Endothelial cell of umbilical vein (primary cell): ENCODE measurements at regions not wholly inside any gene's neighbourhood (a gene's known extent, or its start where the extent isn't known, plus 50 kb on each side); places are given as distances from the start of the nearest gene placed in this dataset.

Source experiments
- EZH2 ChIP-seq: IDR thresholded peaks from 2 replicates; pipeline ENCODE4 v1.6.1; 2012; ENCODE audit warnings: borderline replicate concordance, low read depth, mild to moderate bottlenecking, moderate library complexity, low read length, inconsistent platforms; ENCODE audit not compliant: severe bottlenecking
- MYC ChIP-seq: IDR thresholded peaks from one replicate; pipeline ENCODE4 v1.6.1; 2011; ENCODE audit warnings: mild to moderate bottlenecking, low read depth, low read length
- POLR2A ChIP-seq: IDR thresholded peaks from 2 replicates; pipeline ENCODE4 v1.6.1; 2012; ENCODE audit warnings: low read depth, mild to moderate bottlenecking, control low read depth, low read length
- POLR2AphosphoS5 ChIP-seq: IDR thresholded peaks from 2 replicates; pipeline ENCODE4 v1.6.1; 2012; ENCODE audit warnings: low read depth, mild to moderate bottlenecking, control low read depth, low read length, moderate library complexity; ENCODE audit not compliant: insufficient read depth
- TF ChIP-seq, protein P1 (sequence below), 2 donors: IDR thresholded peaks; 1 replicate in 1 of 2; 2 replicates in 1 of 2; pipeline ENCODE4 v1.5.1; 2011; ENCODE audit warnings: low read length in 2 of 2, mild to moderate bottlenecking in 2 of 2, moderate library complexity in 2 of 2, control low read depth in 1 of 2, inconsistent platforms in 1 of 2, low read depth in 1 of 2; ENCODE audit not compliant: insufficient read depth in 1 of 2; ENCODE audit errors: extremely low read depth in 1 of 2
- TF ChIP-seq, protein P2 (sequence below): IDR thresholded peaks from 2 replicates; pipeline ENCODE4 v1.6.1; 2011; ENCODE audit not compliant: insufficient read depth, insufficient read length

DNA sequence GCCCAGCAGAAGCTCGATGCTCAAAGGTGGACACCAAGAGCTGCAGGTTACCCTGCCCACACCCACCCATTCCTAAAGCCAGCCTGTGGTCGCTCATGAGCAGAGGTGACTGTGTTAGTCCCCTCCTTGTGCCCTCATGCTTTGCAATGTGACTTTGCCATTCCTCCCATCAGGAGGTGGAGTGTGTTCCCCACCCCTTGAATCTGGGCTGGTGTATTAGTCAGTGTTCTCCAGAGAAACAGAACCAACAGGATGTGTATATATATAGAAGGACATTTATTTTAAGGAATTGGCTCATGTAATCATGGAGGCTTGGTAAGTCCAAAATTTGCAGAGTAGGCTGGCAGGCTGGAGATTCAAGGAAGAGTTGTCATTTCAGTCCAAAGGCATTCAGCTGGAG, 54.4 kb upstream of the RNF24 start:
- TF ChIP-seq, protein P1, sequence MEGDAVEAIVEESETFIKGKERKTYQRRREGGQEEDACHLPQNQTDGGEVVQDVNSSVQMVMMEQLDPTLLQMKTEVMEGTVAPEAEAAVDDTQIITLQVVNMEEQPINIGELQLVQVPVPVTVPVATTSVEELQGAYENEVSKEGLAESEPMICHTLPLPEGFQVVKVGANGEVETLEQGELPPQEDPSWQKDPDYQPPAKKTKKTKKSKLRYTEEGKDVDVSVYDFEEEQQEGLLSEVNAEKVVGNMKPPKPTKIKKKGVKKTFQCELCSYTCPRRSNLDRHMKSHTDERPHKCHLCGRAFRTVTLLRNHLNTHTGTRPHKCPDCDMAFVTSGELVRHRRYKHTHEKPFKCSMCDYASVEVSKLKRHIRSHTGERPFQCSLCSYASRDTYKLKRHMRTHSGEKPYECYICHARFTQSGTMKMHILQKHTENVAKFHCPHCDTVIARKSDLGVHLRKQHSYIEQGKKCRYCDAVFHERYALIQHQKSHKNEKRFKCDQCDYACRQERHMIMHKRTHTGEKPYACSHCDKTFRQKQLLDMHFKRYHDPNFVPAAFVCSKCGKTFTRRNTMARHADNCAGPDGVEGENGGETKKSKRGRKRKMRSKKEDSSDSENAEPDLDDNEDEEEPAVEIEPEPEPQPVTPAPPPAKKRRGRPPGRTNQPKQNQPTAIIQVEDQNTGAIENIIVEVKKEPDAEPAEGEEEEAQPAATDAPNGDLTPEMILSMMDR (IDR thresholded peaks at IDR 0.05; ENCODE audit: extremely low read depth in 1 of 2, insufficient read depth in 1 of 2, low read depth in 1 of 2, low read length in 2 of 2) = no peak
- TF ChIP-seq, protein P2, sequence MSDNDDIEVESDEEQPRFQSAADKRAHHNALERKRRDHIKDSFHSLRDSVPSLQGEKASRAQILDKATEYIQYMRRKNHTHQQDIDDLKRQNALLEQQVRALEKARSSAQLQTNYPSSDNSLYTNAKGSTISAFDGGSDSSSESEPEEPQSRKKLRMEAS = no peak
- TF ChIP-seq POLR2A (no peak), POLR2AphosphoS5 (no peak), EZH2 (no peak), MYC (no peak)
